NCI-H82 (cell line): ENCODE measurements at regions not wholly inside any gene's neighbourhood (a gene's known extent, or its start where the extent isn't known, plus 50 kb on each side); places are given as distances from the start of the nearest gene placed in this dataset.

ENCODE experiments used
- DNase-seq: peaks from one replicate; lab custom pipeline; 2025; lab: John Stamatoyannopoulos, UW

- DNase-seq: no peak
Measured at GRCh38 chr6:51411496-51412125, 592.9 kb downstream of the TFAP2B start.

- DNase-seq: no peak
Measured at GRCh38 chr6:51414361-51414760, 595.7 kb downstream of the TFAP2B start.

GRCh38 chr6:51415501-51415900 lies 596.8 kb downstream of the TFAP2B start:
- DNase-seq: no peak

GRCh38 chr6:51429017-51429712 lies 610.5 kb downstream of the TFAP2B start:
- DNase-seq: peak; percentile 55

- DNase-seq: no peak
Measured at GRCh38 chr6:51430589-51430988, 611.9 kb downstream of the TFAP2B start.

GRCh38 chr6:51432481-51432880 lies 613.8 kb downstream of the TFAP2B start:
- DNase-seq: no peak

GRCh38 chr6:51450248-51450957 lies 631.7 kb downstream of the TFAP2B start:
- DNase-seq: peak; percentile 17

- DNase-seq: no peak
Measured at GRCh38 chr6:51450958-51451357, 632.3 kb downstream of the TFAP2B start.

GRCh38 chr6:51456282-51456681 lies 631.1 kb downstream of the PKHD1 start:
- DNase-seq: no peak

GRCh38 chr6:51459958-51460357 lies 627.5 kb downstream of the PKHD1 start:
- no peak for DNase-seq

GRCh38 chr6:51462896-51463295 lies 624.5 kb downstream of the PKHD1 start:
- no peak for DNase-seq

- DNase-seq: no peak
Measured at GRCh38 chr6:51463321-51463720, 624.1 kb downstream of the PKHD1 start.

- no peak for DNase-seq
Measured at GRCh38 chr6:51464956-51465355, 622.5 kb downstream of the PKHD1 start.

- DNase-seq: peak; percentile 95
Measured at GRCh38 chr6:51466427-51466826, 621.0 kb downstream of the PKHD1 start.

- DNase-seq: peak; percentile 97
Measured at GRCh38 chr6:51467231-51467952, 620.0 kb downstream of the PKHD1 start.

- peak; percentile 78 for DNase-seq
Measured at GRCh38 chr6:51468704-51469103, 618.7 kb downstream of the PKHD1 start.

- DNase-seq: no peak
Measured at GRCh38 chr6:51472745-51473487, 614.5 kb downstream of the PKHD1 start.

- DNase-seq: no peak
Measured at GRCh38 chr6:51474022-51474975, 613.1 kb downstream of the PKHD1 start.

GRCh38 chr6:51477711-51478311 lies 609.6 kb downstream of the PKHD1 start:
- peak; percentile 81 for DNase-seq

- DNase-seq: no peak
Measured at GRCh38 chr6:51479296-51479695, 608.1 kb downstream of the PKHD1 start.
